HepG2 (cell line): ENCODE measurements at regions not wholly inside any gene's neighbourhood (a gene's known extent, or its start where the extent isn't known, plus 50 kb on each side); places are given as distances from the start of the nearest gene placed in this dataset.

Source experiments
- ARID5B ChIP-seq: IDR thresholded peaks from 2 replicates; pipeline ENCODE4 v1.4.0; 2020; ENCODE audit warnings: mild to moderate bottlenecking, missing genetic modification reagents
- BCLAF1 ChIP-seq: fragments of 450-650 bp; IDR thresholded peaks from 2 replicates; pipeline ENCODE4 v1.6.1; 2017; ENCODE audit warnings: mild to moderate bottlenecking
- CENPT ChIP-seq: sonication (generic); formaldehyde crosslinking; IDR thresholded peaks from 2 replicates; pipeline ENCODE4 v1.8.0; 2022; ENCODE audit warnings: low read depth, mild to moderate bottlenecking, moderate library complexity, missing genetic modification reagents
- HMG20A ChIP-seq: IDR thresholded peaks from 2 replicates; pipeline ENCODE4 v1.6.1; 2016; ENCODE audit warnings: borderline replicate concordance
- PPARG ChIP-seq: conservative IDR thresholded peaks from 2 replicates; pipeline ENCODE4 v1.6.1; 2016; ENCODE audit warnings: missing biosample characterization, missing genetic modification reagents
- ZHX2 ChIP-seq, 2 experiments: sonication (generic) in 1 of 2; formaldehyde crosslinking in 1 of 2; IDR thresholded peaks; 2 replicates each; pipeline versions ENCODE4 v1.6.1 to v1.9.0; 2014 to 2022; ENCODE audit warnings: antibody characterized with exemption in 1 of 2, borderline replicate concordance in 1 of 2, inconsistent platforms in 1 of 2, low read depth in 1 of 2, missing genetic modification reagents in 1 of 2
- ZNF264 ChIP-seq: sonication (generic); formaldehyde crosslinking; IDR thresholded peaks from 2 replicates; pipeline ENCODE4 v1.4.0; 2020; ENCODE audit warnings: missing genetic modification reagents
- ZNF501 ChIP-seq: sonication (generic); formaldehyde crosslinking; IDR thresholded peaks from 2 replicates; pipeline ENCODE4 v1.5.1; 2020; ENCODE audit warnings: mild to moderate bottlenecking, moderate library complexity, missing genetic modification reagents
- ZNF678 ChIP-seq: sonication (generic); formaldehyde crosslinking; IDR thresholded peaks from 2 replicates; pipeline ENCODE4 v1.4.0; 2020; ENCODE audit warnings: mild to moderate bottlenecking, missing genetic modification reagents
- ZNF776 ChIP-seq: sonication (generic); formaldehyde crosslinking; IDR thresholded peaks from 2 replicates; pipeline ENCODE4 v1.4.0; 2020; ENCODE audit warnings: mild to moderate bottlenecking, missing genetic modification reagents
- ZNF839 ChIP-seq: sonication (generic); formaldehyde crosslinking; IDR thresholded peaks from 2 replicates; pipeline ENCODE4 v1.4.0; 2020; ENCODE audit warnings: missing genetic modification reagents, mild to moderate bottlenecking, borderline replicate concordance

- TF ChIP-seq ZNF678 (CRISPR knock-in tag): no peak
- no peak for TF ChIP-seq BCLAF1
- TF ChIP-seq PPARG (CRISPR knock-in tag): no peak
- TF ChIP-seq ZNF264 (CRISPR knock-in tag): 0 out of 2 replicates have a peak, but pooled peaks have one; percentile 33
- peak; percentile 79 for TF ChIP-seq ZNF501
- TF ChIP-seq ARID5B (CRISPR knock-in tag): peak; percentile 76
- TF ChIP-seq ZNF839 (CRISPR knock-in tag): no peak
- no peak for TF ChIP-seq ZNF776 (CRISPR knock-in tag)
- TF ChIP-seq HMG20A (CRISPR knock-in tag): peak; percentile 55; the same call in 1 of the 2 replicates
- no peak for TF ChIP-seq ZHX2 (IDR thresholded peaks at IDR 0.05; ENCODE audit: low read depth)
- TF ChIP-seq ZHX2 (CRISPR knock-in tag; IDR thresholded peaks at IDR 0.05; ENCODE audit: borderline replicate concordance): 0 out of 2 replicates have a peak, but pooled peaks have one; percentile 16
- 0 out of 2 replicates have a peak, but pooled peaks have one; percentile 34 for TF ChIP-seq CENPT
These were observed 81.9 kb upstream of the CTNNB1 start (continued) for GRCh38 chr3:41117398-41117870.
